OCI-LY3 (cell line): ENCODE measurements at regions not wholly inside any gene's neighbourhood (a gene's known extent, or its start where the extent isn't known, plus 50 kb on each side); places are given as distances from the start of the nearest gene placed in this dataset.

ENCODE experiments used
- CTCF ChIP-seq: fragments of 200-600, 300-600 bp; sonication (generic); IDR thresholded peaks from 2 replicates; pipeline ENCODE4 v1.5.1; 2014; ENCODE audit warnings: antibody characterized with exemption, low read length, low read depth
- EZH2phosphoT487 ChIP-seq: fragments of 200-600 bp; shearing (Covaris generic); IDR thresholded peaks from 2 replicates; pipeline ENCODE4 v1.6.1; 2018; ENCODE audit warnings: antibody characterized with exemption, mixed run types, low read depth

- no peak for TF ChIP-seq CTCF
- TF ChIP-seq EZH2phosphoT487: no peak
Measured at GRCh38 chrY:8809076-8809475, 528.2 kb upstream of the TSPY4 start.
